ENCODE measurements at regions not wholly inside any gene's neighbourhood (a gene's known extent, or its start where the extent isn't known, plus 50 kb on each side); places are given as distances from the start of the nearest gene placed in this dataset.

DNA sequence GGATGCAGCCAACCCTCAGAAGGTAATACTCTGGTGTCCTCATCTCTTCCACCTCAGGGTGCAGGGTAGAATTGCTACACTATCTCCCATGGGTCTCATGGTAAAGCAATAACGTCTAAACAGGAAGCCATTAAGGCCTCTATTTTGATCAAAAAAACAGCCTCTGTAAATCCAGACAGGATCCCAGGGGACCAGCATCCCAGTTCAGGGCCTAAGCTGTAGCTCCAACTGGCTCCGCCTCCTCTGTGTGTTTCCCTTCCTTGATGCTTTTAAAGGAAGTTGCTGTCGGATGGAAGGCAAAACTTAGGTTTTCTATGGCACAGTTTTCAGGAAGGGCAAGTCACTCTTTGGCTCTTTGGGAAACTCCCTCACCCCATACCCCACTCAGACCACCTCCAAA lies 222.0 kb downstream of the MAFB start:
- Mint-ChIP-seq H3K27me3 (peaks cover 9 to 28% of the 10 kb centered on the region in 2 donors), H3K36me3 (ENCODE audit: insufficient read depth) (peaks cover 2% of the 10 kb centered on the region), H3K9me3 (peaks cover 0 to 2% of the 10 kb centered on the region in 2 donors), H3K27ac (no peak overlapping the region), H3K4me1 (ENCODE audit: low read depth in 2 of 2) (peaks cover 0 to 2% of the 10 kb centered on the region in 2 donors), H3K4me3 (no peak overlapping the region)
- DNase-seq (no peak), ATAC-seq (replicated peaks) (no peak)

DNA sequence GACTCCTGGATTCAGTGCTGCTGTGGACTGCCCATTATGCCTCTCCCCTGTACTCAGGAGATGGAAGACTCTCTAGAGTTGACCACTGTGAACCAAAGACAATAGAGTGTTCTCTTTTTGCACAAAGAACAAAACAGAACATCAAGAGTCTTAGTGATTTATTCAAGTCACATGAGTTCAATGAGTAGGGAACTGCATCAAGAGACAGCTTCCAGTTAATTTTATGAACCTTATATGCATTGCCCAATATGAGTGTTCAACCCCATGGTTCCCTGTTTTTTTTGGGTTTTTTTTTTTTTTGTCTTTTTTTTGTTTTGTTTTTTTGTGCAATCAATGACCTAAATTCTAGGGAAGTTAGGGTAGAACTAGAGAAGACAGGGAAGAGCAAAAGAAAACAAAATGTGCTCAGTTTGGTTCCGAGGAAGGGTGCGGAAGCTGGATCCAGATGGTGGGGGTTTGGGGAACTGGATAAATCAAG lies 224.3 kb downstream of the MAFB start:
- peaks cover 2% of the 10 kb centered on the region for H3K36me3 Mint-ChIP-seq (ENCODE audit: insufficient read depth)
- H3K27ac Mint-ChIP-seq = no peak overlapping the region
- no peak overlapping the region for H3K4me3 Mint-ChIP-seq
- DNase-seq = no peak
- H3K9me3 Mint-ChIP-seq = peaks cover 0 to 4% of the 10 kb centered on the region in 2 donors
- H3K27me3 Mint-ChIP-seq = peaks cover 9 to 28% of the 10 kb centered on the region in 2 donors
- ATAC-seq (replicated peaks) = no peak
- H3K4me1 Mint-ChIP-seq (ENCODE audit: low read depth in 2 of 2) = no peaks in the 10 kb centered on the region

DNA sequence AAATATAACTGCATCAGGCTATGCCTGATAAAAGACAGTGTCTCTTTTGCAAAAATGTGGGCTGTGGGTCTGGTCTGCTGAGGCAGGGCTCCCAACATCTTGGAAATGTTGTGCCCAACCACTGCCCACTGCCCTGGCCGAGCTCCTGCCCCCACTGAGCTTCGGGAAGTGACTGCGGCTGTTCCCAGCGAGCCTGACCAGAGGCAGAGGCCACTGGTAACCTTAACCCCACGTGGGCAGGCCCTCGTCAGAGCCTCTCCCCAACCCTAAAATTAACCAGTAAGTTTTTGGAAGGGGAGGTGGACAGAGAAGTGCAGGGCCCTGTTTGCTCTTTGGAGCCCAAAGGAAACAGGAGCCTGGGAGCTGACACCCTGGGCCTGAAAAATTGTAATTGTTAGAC lies 225.9 kb downstream of the MAFB start:
- ATAC-seq (replicated peaks) (no peak), DNase-seq (no peak)
- Mint-ChIP-seq H3K27ac (no peak overlapping the region), H3K36me3 (ENCODE audit: insufficient read depth) (no peaks in the 10 kb centered on the region), H3K4me3 (no peak overlapping the region), H3K9me3 (peaks cover 0 to 2% of the 10 kb centered on the region in 2 donors), H3K27me3 (peaks cover 9 to 25% of the 10 kb centered on the region in 2 donors), H3K4me1 (ENCODE audit: low read depth in 2 of 2) (no peaks in the 10 kb centered on the region)

DNA sequence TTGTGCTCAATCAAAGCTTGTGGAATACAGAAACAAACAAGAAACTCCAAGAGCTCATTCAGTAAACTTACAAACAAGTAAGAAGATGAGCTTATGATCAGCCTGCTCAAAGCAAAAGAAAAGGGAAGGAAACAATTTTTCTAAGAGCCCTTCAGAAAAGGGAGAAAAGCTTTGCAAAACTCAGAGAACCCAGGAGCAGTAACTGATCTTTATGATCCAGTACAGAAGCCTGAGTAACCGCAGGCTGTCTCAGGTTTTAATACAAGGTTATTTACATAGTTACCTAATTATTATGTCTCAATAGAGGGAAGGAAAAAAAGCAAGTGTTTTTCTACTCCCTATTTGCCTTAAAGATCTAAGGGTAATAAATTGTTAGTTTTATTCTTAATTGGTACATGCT lies 226.5 kb downstream of the MAFB start:
- H3K4me1 Mint-ChIP-seq (ENCODE audit: low read depth in 2 of 2) = no peaks in the 10 kb centered on the region
- no peak overlapping the region for H3K27ac Mint-ChIP-seq
- no peak overlapping the region for H3K4me3 Mint-ChIP-seq

DNA sequence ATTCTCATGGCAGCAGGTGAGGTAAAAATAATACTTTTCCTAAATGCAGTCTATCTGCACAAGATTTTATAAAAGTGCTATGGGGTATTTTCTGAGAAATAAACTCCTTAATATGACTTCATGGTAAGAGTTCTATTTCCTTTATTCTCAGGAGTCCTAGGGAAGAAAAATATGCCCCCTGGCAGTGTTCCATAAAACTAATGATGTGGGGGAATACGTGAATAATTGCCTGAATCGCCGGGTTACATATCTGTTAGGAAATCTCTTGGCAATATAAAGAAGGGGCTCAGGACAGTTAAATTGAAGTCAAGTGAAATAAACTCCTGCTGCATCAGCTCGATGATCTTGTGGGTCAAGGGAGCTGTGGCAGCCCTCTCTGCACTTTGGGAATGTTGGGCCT lies 229.7 kb downstream of the MAFB start:
- no peaks in the 10 kb centered on the region for H3K36me3 Mint-ChIP-seq (ENCODE audit: insufficient read depth)
- no peak overlapping the region for H3K4me3 Mint-ChIP-seq
- no peak overlapping the region for H3K27ac Mint-ChIP-seq
- peaks cover 0 to 2% of the 10 kb centered on the region in 2 donors for H3K9me3 Mint-ChIP-seq
- ATAC-seq (replicated peaks) = no peak
- H3K27me3 Mint-ChIP-seq = no peaks in the 10 kb centered on the region
- no peak for DNase-seq
- H3K4me1 Mint-ChIP-seq (ENCODE audit: low read depth in 2 of 2) = no peaks in the 10 kb centered on the region

More for the DNA sequence above, 226.5 kb downstream of the MAFB start:
- Mint-ChIP-seq H3K36me3 (ENCODE audit: insufficient read depth) (no peaks in the 10 kb centered on the region), H3K27me3 (peaks cover 9 to 19% of the 10 kb centered on the region in 2 donors), H3K9me3 (peaks cover 0 to 2% of the 10 kb centered on the region in 2 donors)
- ATAC-seq (replicated peaks) (no peak), DNase-seq (no peak)

DNA sequence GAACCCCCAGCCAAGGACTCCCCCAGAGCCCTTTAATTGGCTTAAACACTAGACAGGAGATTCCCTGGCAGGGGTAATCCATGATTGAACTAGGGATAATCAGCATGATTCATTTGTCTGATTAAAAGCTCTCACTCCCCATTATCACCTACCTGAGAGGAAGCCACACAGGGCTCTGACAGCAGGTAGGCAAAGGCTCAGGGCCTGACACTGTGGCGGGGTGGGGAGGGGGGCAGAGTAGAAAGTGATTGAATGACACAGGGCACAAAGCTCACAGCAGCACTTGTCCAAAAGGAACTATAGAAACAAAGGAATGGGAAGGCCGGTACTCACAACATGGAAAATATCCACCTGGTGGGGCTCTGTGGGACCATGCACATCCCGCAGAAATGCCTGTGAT lies 231.6 kb downstream of the MAFB start:
- ATAC-seq (replicated peaks) = no peak
- H3K27ac Mint-ChIP-seq = no peak overlapping the region
- no peaks in the 10 kb centered on the region for H3K36me3 Mint-ChIP-seq (ENCODE audit: insufficient read depth)
- DNase-seq = no peak
- H3K9me3 Mint-ChIP-seq = peaks cover 0 to 2% of the 10 kb centered on the region in 2 donors
- H3K4me3 Mint-ChIP-seq = no peak overlapping the region
- no peaks in the 10 kb centered on the region for H3K27me3 Mint-ChIP-seq
- no peaks in the 10 kb centered on the region for H3K4me1 Mint-ChIP-seq (ENCODE audit: low read depth in 2 of 2)

DNA sequence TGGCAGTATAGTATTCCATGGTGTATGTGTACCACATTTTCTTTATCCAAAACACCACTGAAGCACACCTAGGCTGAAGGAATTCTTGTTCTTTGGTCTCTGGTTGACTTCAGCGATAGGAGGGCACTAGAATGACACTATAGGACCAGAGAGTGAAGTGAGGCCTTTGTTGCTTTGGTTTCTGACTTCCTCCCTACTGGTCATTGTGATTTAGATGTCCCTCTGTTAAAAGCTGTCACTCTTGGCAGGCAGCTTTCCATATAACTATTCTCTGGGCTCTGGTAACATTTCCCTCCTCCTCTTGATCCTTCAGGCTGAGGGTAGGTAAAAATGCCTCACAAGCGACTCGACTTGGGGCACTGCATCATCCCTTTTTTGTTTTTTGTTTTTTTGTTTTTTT lies 236.3 kb downstream of the MAFB start:
- Mint-ChIP-seq H3K4me1 (ENCODE audit: low read depth in 2 of 2) (no peaks in the 10 kb centered on the region), H3K27me3 (peaks cover 5 to 16% of the 10 kb centered on the region in 2 donors)
- DNase-seq = no peak

DNA sequence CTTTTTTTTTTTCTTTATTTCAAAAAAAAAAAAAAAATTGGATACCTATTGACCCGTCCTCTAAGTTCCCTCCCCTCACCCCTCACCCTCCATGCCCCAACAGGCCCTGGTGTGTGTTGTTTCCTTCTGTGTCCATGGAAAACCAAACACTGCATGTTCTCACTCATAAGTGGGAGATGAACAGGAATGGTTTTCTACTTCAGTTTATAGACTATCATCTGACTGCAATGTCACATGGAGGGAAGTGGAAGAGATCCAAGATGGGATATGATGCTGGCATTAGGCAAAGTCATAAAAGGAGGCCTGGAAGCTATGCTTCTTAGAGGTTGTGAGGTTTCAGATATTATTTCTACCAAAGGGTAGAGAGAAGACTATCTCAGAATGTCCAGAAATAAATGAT lies 237.5 kb downstream of the MAFB start:
- H3K4me3 Mint-ChIP-seq = no peak overlapping the region
- DNase-seq (no peak), ATAC-seq (replicated peaks) (no peak)
- H3K27me3 Mint-ChIP-seq = peaks cover 5 to 28% of the 10 kb centered on the region in 2 donors
- no peaks in the 10 kb centered on the region for H3K4me1 Mint-ChIP-seq (ENCODE audit: low read depth in 2 of 2)
- no peaks in the 10 kb centered on the region for H3K36me3 Mint-ChIP-seq (ENCODE audit: insufficient read depth)
- H3K9me3 Mint-ChIP-seq = no peaks in the 10 kb centered on the region
- no peak overlapping the region for H3K27ac Mint-ChIP-seq

More for the DNA sequence above, 236.3 kb downstream of the MAFB start:
- Mint-ChIP-seq H3K27ac (no peak overlapping the region), H3K9me3 (no peaks in the 10 kb centered on the region), H3K4me3 (no peak overlapping the region), H3K36me3 (ENCODE audit: insufficient read depth) (no peaks in the 10 kb centered on the region)
- no peak for ATAC-seq (replicated peaks)

DNA sequence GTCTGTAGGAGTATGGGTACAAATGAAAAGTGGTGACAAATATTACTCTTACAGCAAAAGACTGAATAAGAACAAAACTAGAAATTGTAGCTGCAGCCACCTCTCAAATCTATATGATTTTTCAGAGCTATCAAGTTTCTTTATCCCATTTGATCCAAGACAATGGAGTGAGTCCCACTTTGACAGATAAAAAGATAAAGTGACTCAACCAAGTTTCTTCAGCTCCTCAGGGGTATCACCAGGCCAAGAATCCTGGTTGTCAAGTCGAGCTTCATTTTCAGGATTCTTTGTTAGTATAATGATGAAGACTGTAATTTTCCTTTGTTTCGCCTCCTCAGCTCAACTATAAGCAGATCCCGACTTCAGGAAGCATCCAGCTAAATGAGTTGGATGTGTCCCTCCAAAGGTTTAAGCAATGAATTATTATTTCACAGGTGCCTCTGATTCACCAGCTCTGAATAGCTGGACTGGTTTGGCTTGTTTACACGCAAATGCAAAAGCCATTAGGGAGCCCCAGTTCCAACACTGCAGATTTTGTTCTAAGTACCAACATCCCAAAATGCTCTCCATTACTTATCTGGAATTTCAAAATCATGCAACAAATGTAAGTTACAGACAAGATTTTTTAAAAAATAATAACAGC lies 238.9 kb downstream of the MAFB start:
- Mint-ChIP-seq H3K27me3 (peaks cover 5 to 37% of the 10 kb centered on the region in 2 donors), H3K36me3 (ENCODE audit: insufficient read depth) (no peaks in the 10 kb centered on the region), H3K4me3 (no peak overlapping the region), H3K27ac (no peak overlapping the region), H3K9me3 (no peaks in the 10 kb centered on the region), H3K4me1 (ENCODE audit: low read depth in 2 of 2) (no peaks in the 10 kb centered on the region)
- ATAC-seq (replicated peaks) (no peak), DNase-seq (no peak)

DNA sequence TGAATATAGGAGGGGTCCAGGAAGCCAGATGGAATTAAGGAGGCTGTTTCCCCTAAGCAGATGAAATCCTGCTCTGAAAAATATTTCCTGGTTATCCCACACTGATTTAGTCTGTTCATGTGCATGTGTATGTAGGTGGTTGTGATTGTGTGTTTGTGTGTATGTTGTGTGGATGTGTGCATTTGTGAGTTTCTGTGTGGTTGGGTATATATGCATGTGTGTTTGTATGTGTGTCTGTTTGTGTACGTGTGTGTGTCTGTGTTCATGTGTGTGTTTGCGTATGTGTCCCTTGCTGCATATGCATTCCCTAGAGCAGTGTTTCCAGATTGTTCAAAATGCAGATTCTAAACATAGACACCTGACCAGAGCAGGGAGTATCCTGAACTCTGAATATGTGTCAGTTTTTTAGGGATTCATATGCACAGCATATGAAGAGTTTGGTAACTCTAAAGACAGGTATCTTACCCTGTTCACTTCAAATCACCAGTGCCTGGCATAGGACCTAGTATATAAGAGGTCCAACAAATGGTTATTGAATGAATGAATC lies 239.8 kb downstream of the MAFB start:
- no peak overlapping the region for H3K4me3 Mint-ChIP-seq
- no peaks in the 10 kb centered on the region for H3K36me3 Mint-ChIP-seq (ENCODE audit: insufficient read depth)
- H3K9me3 Mint-ChIP-seq = no peaks in the 10 kb centered on the region
- H3K27me3 Mint-ChIP-seq = peaks cover 9 to 42% of the 10 kb centered on the region in 2 donors
- H3K27ac Mint-ChIP-seq = no peak overlapping the region
- ATAC-seq (replicated peaks) (no peak), DNase-seq (no peak)
- H3K4me1 Mint-ChIP-seq (ENCODE audit: low read depth in 2 of 2) = no peaks in the 10 kb centered on the region

DNA sequence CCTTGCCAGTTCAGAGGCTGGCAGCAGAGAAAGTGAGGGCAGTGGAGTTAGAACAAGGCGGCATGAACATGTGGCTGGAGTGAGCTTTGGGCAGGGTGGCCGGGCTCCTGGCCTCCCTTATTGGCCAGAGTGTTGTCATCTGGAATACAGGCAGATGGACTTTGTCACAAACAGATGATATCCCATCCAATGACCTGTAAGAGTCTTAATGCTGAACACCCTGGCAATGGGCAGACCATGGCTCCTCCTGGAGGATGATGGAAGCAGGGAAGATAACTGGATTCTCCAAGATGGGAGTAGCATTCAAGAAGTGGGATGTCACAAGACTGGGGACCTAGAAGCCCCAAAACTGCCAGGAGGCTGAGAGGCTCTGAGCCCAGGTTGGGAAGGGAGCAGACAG lies 242.1 kb downstream of the MAFB start:
- no peaks in the 10 kb centered on the region for H3K36me3 Mint-ChIP-seq (ENCODE audit: insufficient read depth)
- no peak for DNase-seq
- no peaks in the 10 kb centered on the region for H3K4me1 Mint-ChIP-seq (ENCODE audit: low read depth in 2 of 2)
- peaks cover 12 to 64% of the 10 kb centered on the region in 2 donors for H3K27me3 Mint-ChIP-seq
- no peak overlapping the region for H3K27ac Mint-ChIP-seq
- ATAC-seq (replicated peaks) = no peak
- no peaks in the 10 kb centered on the region for H3K9me3 Mint-ChIP-seq
- no peak overlapping the region for H3K4me3 Mint-ChIP-seq

DNA sequence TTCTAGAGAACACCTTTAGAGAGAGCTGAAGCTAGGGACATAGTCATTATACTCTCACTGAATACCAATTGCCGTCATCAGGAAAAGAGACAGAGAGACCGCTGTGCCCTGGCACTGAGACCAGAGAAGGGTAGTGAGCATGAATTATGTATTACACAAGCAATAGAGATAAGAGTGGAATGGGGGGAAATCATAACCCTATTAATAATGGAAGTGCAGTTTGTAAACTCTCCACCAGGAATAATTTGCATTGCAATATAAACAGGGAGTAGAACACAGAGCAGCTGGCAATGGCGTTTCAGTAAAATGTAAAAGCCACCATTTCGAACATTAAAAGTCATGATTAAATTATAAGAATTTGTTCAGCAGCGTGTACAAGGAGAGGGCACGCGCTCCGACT lies 244.5 kb downstream of the MAFB start:
- no peaks in the 10 kb centered on the region for H3K4me1 Mint-ChIP-seq (ENCODE audit: low read depth in 2 of 2)
- H3K9me3 Mint-ChIP-seq = no peaks in the 10 kb centered on the region
- H3K36me3 Mint-ChIP-seq (ENCODE audit: insufficient read depth) = no peaks in the 10 kb centered on the region
- no peak for DNase-seq
- no peak for ATAC-seq (replicated peaks)
- no peak overlapping the region for H3K4me3 Mint-ChIP-seq
- peaks cover 7 to 68% of the 10 kb centered on the region in 2 donors for H3K27me3 Mint-ChIP-seq
- no peak overlapping the region for H3K27ac Mint-ChIP-seq

DNA sequence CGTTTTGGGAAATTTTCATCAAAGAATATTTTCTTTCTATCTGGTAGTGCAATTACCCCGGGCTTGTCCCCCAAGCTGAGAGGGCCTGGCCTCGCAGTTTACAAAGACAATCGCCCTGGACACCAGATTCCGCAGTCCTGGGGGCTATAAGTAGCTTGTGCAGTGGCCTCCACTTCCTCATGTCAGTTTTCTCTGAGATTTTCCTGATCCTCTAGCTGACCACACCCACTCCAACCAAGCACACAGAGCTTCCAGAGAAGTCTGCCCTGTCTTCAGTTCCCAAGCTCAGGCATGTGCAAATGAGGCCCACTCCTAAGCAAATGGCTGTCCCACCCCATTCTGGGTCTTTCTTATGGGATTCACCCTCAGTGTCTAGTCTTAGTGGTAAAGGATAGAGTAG lies 245.3 kb downstream of the MAFB start:
- H3K4me3 Mint-ChIP-seq = no peak overlapping the region
- ATAC-seq (replicated peaks) = no peak
- no peak overlapping the region for H3K27ac Mint-ChIP-seq
- no peaks in the 10 kb centered on the region for H3K4me1 Mint-ChIP-seq (ENCODE audit: low read depth in 2 of 2)
- H3K36me3 Mint-ChIP-seq (ENCODE audit: insufficient read depth) = no peaks in the 10 kb centered on the region
- peaks cover 7 to 61% of the 10 kb centered on the region in 2 donors for H3K27me3 Mint-ChIP-seq
- DNase-seq = no peak
- no peaks in the 10 kb centered on the region for H3K9me3 Mint-ChIP-seq

DNA sequence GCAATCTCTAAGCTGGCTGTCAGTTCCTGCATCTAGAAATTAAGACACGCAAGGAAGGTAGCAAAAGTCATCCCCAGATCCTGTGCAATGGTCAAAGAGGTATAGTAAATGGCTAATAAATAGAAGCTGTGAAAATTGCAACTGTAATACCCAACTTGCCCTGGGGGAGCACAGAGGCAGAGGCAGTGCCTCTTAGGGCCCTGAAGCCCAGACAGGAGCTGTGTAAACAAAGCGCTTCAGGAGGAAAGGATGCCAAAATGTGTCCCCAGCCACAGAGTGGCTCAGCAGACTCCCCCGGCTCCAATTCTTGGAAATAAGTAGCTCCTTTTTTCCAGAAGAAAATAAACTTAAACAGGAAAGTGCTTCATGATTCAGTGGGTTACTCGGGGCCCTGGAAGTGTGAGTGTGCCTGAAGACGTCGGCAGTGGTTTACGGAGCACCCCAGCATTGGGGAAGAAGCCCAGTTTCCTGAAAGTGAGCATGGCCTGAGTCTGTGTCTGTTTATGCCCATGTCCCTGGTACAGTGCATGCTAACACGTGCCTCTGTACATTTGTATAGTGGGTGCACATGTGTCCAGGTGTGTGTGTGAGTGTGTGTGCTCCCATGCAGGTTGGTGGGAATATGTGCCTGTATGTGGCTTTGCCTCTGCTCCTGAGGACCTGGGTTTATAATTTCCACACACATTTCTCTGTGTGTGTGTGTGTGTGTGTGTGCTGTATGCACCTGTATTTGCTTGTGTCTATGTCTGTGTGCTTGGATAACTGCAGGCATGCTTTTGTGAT lies 246.7 kb downstream of the MAFB start:
- no peak for ATAC-seq (replicated peaks)

More for the DNA sequence above, 246.7 kb downstream of the MAFB start:
- H3K27ac Mint-ChIP-seq = no peak overlapping the region
- H3K36me3 Mint-ChIP-seq (ENCODE audit: insufficient read depth) = no peaks in the 10 kb centered on the region
- no peaks in the 10 kb centered on the region for H3K9me3 Mint-ChIP-seq
- H3K27me3 Mint-ChIP-seq = peaks cover 7 to 50% of the 10 kb centered on the region in 2 donors
- H3K4me1 Mint-ChIP-seq (ENCODE audit: low read depth in 2 of 2) = no peaks in the 10 kb centered on the region
- H3K4me3 Mint-ChIP-seq = no peak overlapping the region
- no peak for DNase-seq
